GM21717 (cell line): ENCODE measurements at regions not wholly inside any gene's neighbourhood (a gene's known extent, or its start where the extent isn't known, plus 50 kb on each side); places are given as distances from the start of the nearest gene placed in this dataset.

Source experiments
- ATAC-seq: cut with Tn5 transposase; IDR thresholded peaks from one replicate; pipeline ENCODE4 v1.9.1; 2021; ENCODE audit warnings: mild to moderate bottlenecking, moderate library complexity; ENCODE audit not compliant: unreplicated experiment

GRCh38 chr3:104646196-104646595 is 720.5 kb upstream of the ALCAM start:
- no peak for ATAC-seq

- ATAC-seq = no peak
Measured at GRCh38 chr3:104648823-104649222, 717.9 kb upstream of the ALCAM start.

- no peak for ATAC-seq
Measured at GRCh38 chr3:104669083-104669482, 697.6 kb upstream of the ALCAM start.

- no peak for ATAC-seq
Measured at GRCh38 chr3:104672331-104672730, 694.4 kb upstream of the ALCAM start.

GRCh38 chr3:104673981-104674380 is 692.7 kb upstream of the ALCAM start:
- ATAC-seq = no peak

GRCh38 chr3:104676241-104676640 is 690.5 kb upstream of the ALCAM start:
- no peak for ATAC-seq

- no peak for ATAC-seq
Measured at GRCh38 chr3:104677932-104678331, 688.8 kb upstream of the ALCAM start.

GRCh38 chr3:104685492-104685891 is 681.2 kb upstream of the ALCAM start:
- ATAC-seq = no peak

- no peak for ATAC-seq
Measured at GRCh38 chr3:104687362-104687761, 679.3 kb upstream of the ALCAM start.

GRCh38 chr3:104696470-104696869 is 670.2 kb upstream of the ALCAM start:
- ATAC-seq = no peak

- ATAC-seq = no peak
Measured at GRCh38 chr3:104711406-104711805, 655.3 kb upstream of the ALCAM start.

GRCh38 chr3:104715972-104716371 is 650.7 kb upstream of the ALCAM start:
- no peak for ATAC-seq

GRCh38 chr3:104717828-104718196 is 648.9 kb upstream of the ALCAM start:
- ATAC-seq = peak; percentile 56

GRCh38 chr3:104723000-104723399 is 643.7 kb upstream of the ALCAM start:
- no peak for ATAC-seq

- ATAC-seq = no peak
Measured at GRCh38 chr3:104731074-104731473, 635.6 kb upstream of the ALCAM start.

GRCh38 chr3:104734627-104735026 is 632.1 kb upstream of the ALCAM start:
- no peak for ATAC-seq

GRCh38 chr3:104735691-104736090 is 631.0 kb upstream of the ALCAM start:
- no peak for ATAC-seq

- no peak for ATAC-seq
Measured at GRCh38 chr3:104738271-104738670, 628.4 kb upstream of the ALCAM start.

- ATAC-seq = no peak
Measured at GRCh38 chr3:104740874-104741379, 625.8 kb upstream of the ALCAM start.

GRCh38 chr3:104742044-104742443 is 624.7 kb upstream of the ALCAM start:
- no peak for ATAC-seq

- ATAC-seq = no peak
Measured at GRCh38 chr3:104745313-104745712, 621.4 kb upstream of the ALCAM start.

- no peak for ATAC-seq
Measured at GRCh38 chr3:104746056-104746455, 620.7 kb upstream of the ALCAM start.

- no peak for ATAC-seq
Measured at GRCh38 chr3:104750581-104750980, 616.1 kb upstream of the ALCAM start.

GRCh38 chr3:104755791-104756190 is 610.9 kb upstream of the ALCAM start:
- ATAC-seq = no peak
